IPS-18c (cell line): ENCODE measurements at regions not wholly inside any gene's neighbourhood (a gene's known extent, or its start where the extent isn't known, plus 50 kb on each side); places are given as distances from the start of the nearest gene placed in this dataset.

Source experiments
- H3K4me3 ChIP-seq: 2 replicates; pipeline ENCODE4 v1.7.0; 2013; ENCODE audit warnings: low read depth, mild to moderate bottlenecking, low read length, moderate library complexity; ENCODE audit not compliant: insufficient read depth
- H3K9me3 ChIP-seq: one replicate; pipeline ENCODE4 v1.6.1; 2013; ENCODE audit warnings: mild to moderate bottlenecking, low read length, moderate library complexity; ENCODE audit not compliant: control insufficient read depth, insufficient read depth

- H3K4me3 ChIP-seq, result no peak overlapping the region
- H3K9me3 ChIP-seq, result no peaks in the 10 kb centered on the region
Observed at GRCh38 chr4:136873555-136873954, 658.7 kb downstream of the PCDH18 start.

- H3K4me3 ChIP-seq, result no peak overlapping the region
- H3K9me3 ChIP-seq, result no peaks in the 10 kb centered on the region
Observed at GRCh38 chr4:136867465-136867864, 664.8 kb downstream of the PCDH18 start.

GRCh38 chr4:136865526-136865925 lies 666.8 kb downstream of the PCDH18 start:
- Histone ChIP-seq H3K9me3 (no peaks in the 10 kb centered on the region), H3K4me3 (no peak overlapping the region)

GRCh38 chr4:136864604-136865185 lies 667.6 kb downstream of the PCDH18 start:
- H3K4me3 ChIP-seq, result no peak overlapping the region

GRCh38 chr4:136863756-136864155 lies 668.5 kb downstream of the PCDH18 start:
- no peak overlapping the region for H3K4me3 ChIP-seq
- H3K9me3 ChIP-seq, result no peaks in the 10 kb centered on the region

More at GRCh38 chr4:136864604-136865185, 667.6 kb downstream of the PCDH18 start:
- H3K9me3 ChIP-seq, result no peaks in the 10 kb centered on the region

GRCh38 chr4:136862653-136863052 lies 669.6 kb downstream of the PCDH18 start:
- Histone ChIP-seq H3K4me3 (no peak overlapping the region), H3K9me3 (no peaks in the 10 kb centered on the region)

- no peaks in the 10 kb centered on the region for H3K9me3 ChIP-seq
- H3K4me3 ChIP-seq, result no peak overlapping the region
Observed at GRCh38 chr4:136861091-136861490, 671.2 kb downstream of the PCDH18 start.

- H3K4me3 ChIP-seq, result no peak overlapping the region
- H3K9me3 ChIP-seq, result no peaks in the 10 kb centered on the region
Observed at GRCh38 chr4:136858903-136859302, 673.4 kb downstream of the PCDH18 start.

- Histone ChIP-seq H3K9me3 (no peaks in the 10 kb centered on the region), H3K4me3 (no peak overlapping the region)
Observed at GRCh38 chr4:136855886-136856285, 676.4 kb downstream of the PCDH18 start.

- H3K9me3 ChIP-seq, result peaks cover 2% of the 10 kb centered on the region
- H3K4me3 ChIP-seq, result no peak overlapping the region
Observed at GRCh38 chr4:136850446-136850845, 681.8 kb downstream of the PCDH18 start.

GRCh38 chr4:136847881-136848621 lies 684.2 kb downstream of the PCDH18 start:
- Histone ChIP-seq H3K9me3 (peaks cover 2% of the 10 kb centered on the region), H3K4me3 (no peak overlapping the region)

GRCh38 chr4:136841526-136841925 lies 690.8 kb downstream of the PCDH18 start:
- no peak overlapping the region for H3K4me3 ChIP-seq
- H3K9me3 ChIP-seq, result peaks cover 4% of the 10 kb centered on the region

GRCh38 chr4:136838607-136839006 lies 693.7 kb downstream of the PCDH18 start:
- Histone ChIP-seq H3K9me3 (peaks cover 2% of the 10 kb centered on the region), H3K4me3 (no peak overlapping the region)

GRCh38 chr4:136831553-136831952 lies 700.7 kb downstream of the PCDH18 start:
- H3K9me3 ChIP-seq, result no peaks in the 10 kb centered on the region
- H3K4me3 ChIP-seq, result no peak overlapping the region

- no peaks in the 10 kb centered on the region for H3K9me3 ChIP-seq
Observed at GRCh38 chr4:136829280-136829679, 703.0 kb downstream of the PCDH18 start.

GRCh38 chr4:136823020-136823419 lies 709.3 kb downstream of the PCDH18 start:
- no peak overlapping the region for H3K4me3 ChIP-seq
- no peaks in the 10 kb centered on the region for H3K9me3 ChIP-seq

More at GRCh38 chr4:136829280-136829679, 703.0 kb downstream of the PCDH18 start:
- H3K4me3 ChIP-seq, result no peak overlapping the region

- no peak overlapping the region for H3K4me3 ChIP-seq
- H3K9me3 ChIP-seq, result no peaks in the 10 kb centered on the region
Observed at GRCh38 chr4:136818811-136819330, 713.4 kb downstream of the PCDH18 start.

- Histone ChIP-seq H3K4me3 (no peak overlapping the region), H3K9me3 (no peaks in the 10 kb centered on the region)
Observed at GRCh38 chr4:136812100-136812880, 720.0 kb downstream of the PCDH18 start.
